ENCODE measurements at regions not wholly inside any gene's neighbourhood (a gene's known extent, or its start where the extent isn't known, plus 50 kb on each side); places are given as distances from the start of the nearest gene placed in this dataset.

GRCh38 chr16:73768786-73769203 lies 527.8 kb upstream of the PSMD7 start:
- ATAC-seq (ENCODE audit: low read depth) (no peak), DNase-seq (no peak)
- H3K4me2 ChIP-seq (ENCODE audit: low read depth, low read length): no peak overlapping the region
- no peak overlapping the region for H2AK9ac ChIP-seq (replicated peaks; ENCODE audit: low read depth, low read length, poor library complexity)
- intact Hi-C loops (cut with micrococcal nuclease): no loop called here
- no peak overlapping the region for H4K91ac ChIP-seq (ENCODE audit: insufficient read depth, low read depth, low read length)
- POLR2A ChIA-PET (ENCODE audit: unreplicated experiment): no interaction called here
- peaks cover 2% of the 10 kb centered on the region for H3K9me3 ChIP-seq (ENCODE audit: control insufficient read depth, insufficient read depth, low read length)
- BruUV-seq (replicated peaks): no TSS peak
- H2BK20ac ChIP-seq (ENCODE audit: low read depth, low read length): no peak overlapping the region
- H3K56ac ChIP-seq (ENCODE audit: extremely low read depth, insufficient read depth, low read length): no peak overlapping the region; the same call in 1 of the 2 replicates
- CTCF ChIA-PET: interaction anchor here (1.0 kb wide), 2 partner anchors 12 to 25 kb away, joined by 3 to 4 read pairs; no protein-coding TSS in a partner anchor
- WGBS, 2 experiments (ENCODE audit: extremely low coverage in 2 of 2, insufficient read length in 1 of 2): no CpG with 5 or more reads among the region's 3 CpGs
- H3K27me3 ChIP-seq (ENCODE audit: control insufficient read depth, insufficient read depth, low read length): no peaks in the 10 kb centered on the region
- H4K5ac ChIP-seq (ENCODE audit: low read depth, low read length): no peak overlapping the region
- H2BK5ac ChIP-seq (ENCODE audit: low read depth, low read length, poor library complexity, severe bottlenecking): no peak overlapping the region
- H3K4me1 ChIP-seq (ENCODE audit: control insufficient read depth, insufficient read depth, low read length): no peaks in the 10 kb centered on the region
- no peak overlapping the region for H2BK15ac ChIP-seq (ENCODE audit: low read depth, low read length)
- H2BK120ac ChIP-seq (ENCODE audit: low read depth, low read length): no peak overlapping the region
- no peak overlapping the region for H3K18ac ChIP-seq (ENCODE audit: low read depth, low read length)
- H2AK5ac ChIP-seq (ENCODE audit: low read depth, low read length): no peak overlapping the region
- no peaks in the 10 kb centered on the region for H4K20me1 ChIP-seq (ENCODE audit: insufficient read depth, low read length)
- TF ChIP-seq BHLHE40 (IDR thresholded peaks at IDR 0.05; ENCODE audit: low read depth, low read length) (no peak), RFX5 (IDR thresholded peaks at IDR 0.05; ENCODE audit: low read depth, low read length) (no peak), CHD1 (IDR thresholded peaks at IDR 0.05; ENCODE audit: low read depth, low read length) (no peak), RCOR1 (IDR thresholded peaks at IDR 0.05; ENCODE audit: insufficient replicate concordance, low read length) (no peak), RAD21 (IDR thresholded peaks at IDR 0.05; ENCODE audit: low read length) (no peak), USF2 (IDR thresholded peaks at IDR 0.05; ENCODE audit: low read depth, low read length) (no peak), FOS (IDR thresholded peaks at IDR 0.05; ENCODE audit: low read depth, low read length) (no peak)
- no peaks in the 10 kb centered on the region for H3K9me1 ChIP-seq (ENCODE audit: insufficient read depth, low read length)
- no peak overlapping the region for H3K27ac ChIP-seq (ENCODE audit: insufficient read depth, low read length)
- no peak overlapping the region for H4K8ac ChIP-seq (ENCODE audit: low read depth in 2 of 2, low read length in 2 of 2)
- no peaks in the 10 kb centered on the region for H3K36me3 ChIP-seq (ENCODE audit: control insufficient read depth, insufficient read depth, low read length)
- dilution Hi-C loops (cut with HindIII; ENCODE audit: low sequenced_read_pairs, unreplicated experiment): no loop called here
- H3K4ac ChIP-seq (ENCODE audit: low read depth, low read length): no peak overlapping the region
- no peaks in the 10 kb centered on the region for H3K79me1 ChIP-seq (ENCODE audit: low read depth in 1 of 2, low read length in 2 of 2)
- in situ Hi-C loops (cut with MboI; ENCODE audit: low sequenced_read_pairs): no loop called here
- no peak overlapping the region for H2AFZ ChIP-seq (replicated peaks; ENCODE audit: low read length, poor library complexity)
- no peak overlapping the region for H3K23ac ChIP-seq (ENCODE audit: low read depth, low read length)
- no peak overlapping the region for H3K4me3 ChIP-seq (ENCODE audit: insufficient read depth, low read depth, low read length)
- no peak overlapping the region for H3K9ac ChIP-seq (ENCODE audit: low read depth, low read length)
- H3K14ac ChIP-seq (replicated peaks; ENCODE audit: low read depth, low read length): no peak overlapping the region
